ENCODE measurements at regions not wholly inside any gene's neighbourhood (a gene's known extent, or its start where the extent isn't known, plus 50 kb on each side); places are given as distances from the start of the nearest gene placed in this dataset.

GRCh38 chr10:76784076-76784475 is 853.5 kb downstream of the KCNMA1 start:
- no peak for DNase-seq (ENCODE audit: low read depth in 1 of 2, low spot score in 2 of 2)
- Histone ChIP-seq H3K4me1 (replicated peaks in 1 of 4; ENCODE audit: control insufficient read depth in 3 of 4, insufficient read depth in 4 of 4, low read length in 3 of 4) (peaks cover 0 to 10% (median 3%) of the 10 kb centered on the region in 4 experiments; a peak in 4 of 7 replicates), H3K14ac (ENCODE audit: insufficient read length) (no peak overlapping the region), H2BK15ac (ENCODE audit: low read length) (no peak overlapping the region), H3K27ac (ENCODE audit: low read depth, low read length) (no peak overlapping the region), H2BK120ac (replicated peaks; ENCODE audit: low read depth, low read length) (no peak overlapping the region), H2BK20ac (ENCODE audit: low read length) (no peak overlapping the region), H3K4ac (replicated peaks; ENCODE audit: insufficient read length, low read depth, low read length) (no peak overlapping the region), H3K23ac (ENCODE audit: insufficient read length) (no peak overlapping the region), H2BK12ac (ENCODE audit: low read depth, low read length) (no peak overlapping the region), H3K4me3 (ENCODE audit: extremely low read depth in 1 of 4, insufficient read depth in 2 of 4, low read depth in 3 of 4, low read length in 4 of 4) (no peak overlapping the region), H4K8ac (ENCODE audit: extremely low read depth, insufficient read depth, low read length) (no peak overlapping the region), H3K23me2 (ENCODE audit: low read depth, low read length) (0 out of 2 replicates have a peak, but pooled peaks cover 1% of the 10 kb centered on the region), H4K20me1 (replicated peaks in 1 of 2; ENCODE audit: control insufficient read depth in 1 of 2, insufficient read depth in 2 of 2, low read length in 2 of 2) (no peaks in the 10 kb centered on the region), H3K4me2 (ENCODE audit: insufficient read depth in 1 of 2, low read depth in 2 of 2, low read length in 2 of 2) (no peak overlapping the region), H3K18ac (ENCODE audit: extremely low read depth, low read length) (no peak overlapping the region), H3K36me3 (ENCODE audit: control insufficient read depth in 2 of 4, insufficient read depth in 4 of 4, low read length in 3 of 4) (peaks cover 0 to 4% (median 0%) of the 10 kb centered on the region in 4 experiments; a peak in 2 of 8 replicates), H2AFZ (ENCODE audit: low read length) (no peak overlapping the region), H3K27me3 (replicated peaks in 1 of 4; ENCODE audit: control insufficient read depth in 3 of 4, extremely low read depth in 1 of 4, insufficient read depth in 3 of 4, low read length in 3 of 4) (no peaks in the 10 kb centered on the region), H4K91ac (replicated peaks; ENCODE audit: insufficient read length, low read length) (no peak overlapping the region), H3K79me1 (ENCODE audit: low read depth, low read length) (no peaks in the 10 kb centered on the region), H3K79me2 (ENCODE audit: control insufficient read depth in 1 of 2, insufficient read depth in 2 of 2, low read length in 2 of 2) (no peaks in the 10 kb centered on the region), H3K9ac (replicated peaks in 1 of 4; ENCODE audit: extremely low read depth in 1 of 4, low read depth in 3 of 4, low read length in 3 of 4) (no peak overlapping the region), H4K5ac (ENCODE audit: insufficient read length, low read depth, low read length) (no peak overlapping the region), H3K56ac (replicated peaks; ENCODE audit: insufficient read length, low read depth, low read length) (no peak overlapping the region), H2BK5ac (ENCODE audit: low read depth, low read length) (no peak overlapping the region), H2AK5ac (ENCODE audit: low read depth, low read length) (no peak overlapping the region), H3K9me3 (ENCODE audit: insufficient read depth in 2 of 2, low read depth in 1 of 2, low read length in 1 of 2) (peaks cover 0 to under 1% of the 10 kb centered on the region in 2 experiments; a peak in 2 of 4 replicates)
- CTCF ChIA-PET (ENCODE audit: partially characterized antibody): no interaction called here
- POLR2A ChIA-PET (ENCODE audit: partially characterized antibody): no interaction called here
- 82% methylated on average over 1 of the region's 1 CpG; no CpG with 5 or more reads in 1 of the 2 experiments for WGBS, 2 experiments (ENCODE audit: extremely low coverage in 1 of 2, insufficient coverage in 1 of 2, insufficient read length in 1 of 2, insufficient replicate concordance in 2 of 2, low coverage in 1 of 2, low lambda C conversion rate in 2 of 2, missing lambda C conversion rate in 1 of 2)
- FAIRE-seq: no peak
- no peak for TF ChIP-seq CHD7 (IDR thresholded peaks at IDR 0.05; ENCODE audit: insufficient replicate concordance, low read length)
